Trophoblast cell (in vitro differentiated cells and primary cell): ENCODE measurements at regions not wholly inside any gene's neighbourhood (a gene's known extent, or its start where the extent isn't known, plus 50 kb on each side); places are given as distances from the start of the nearest gene placed in this dataset.

ENCODE experiments used
- DNase-seq, 2 donors: peaks; one replicate each; pipeline ENCODE4 v3.0.0-alpha.2; 2016
- H2AFZ ChIP-seq: 2 replicates; pipeline ENCODE4 v1.6.1; 2013; ENCODE audit warnings: low read length, moderate library complexity, mild to moderate bottlenecking; ENCODE audit not compliant: insufficient read depth, poor library complexity
- H2AK5ac ChIP-seq: 2 replicates; pipeline ENCODE4 v1.6.1; 2013; ENCODE audit warnings: mild to moderate bottlenecking, low read length
- H2BK120ac ChIP-seq: 2 replicates; pipeline ENCODE4 v1.6.1; 2013; ENCODE audit warnings: low read length, mild to moderate bottlenecking, moderate library complexity; ENCODE audit not compliant: insufficient read depth, poor library complexity
- H2BK12ac ChIP-seq: 2 replicates; pipeline ENCODE4 v1.6.1; 2013; ENCODE audit warnings: mild to moderate bottlenecking, low read length, moderate library complexity
- H2BK5ac ChIP-seq: 2 replicates; pipeline ENCODE4 v1.6.1; 2013; ENCODE audit warnings: low read length, low read depth, moderate library complexity, mild to moderate bottlenecking; ENCODE audit not compliant: poor library complexity
- H3K14ac ChIP-seq: 2 replicates; pipeline ENCODE4 v1.6.1; 2013; ENCODE audit warnings: mild to moderate bottlenecking, low read length
- H3K18ac ChIP-seq: 2 replicates; pipeline ENCODE4 v1.6.1; 2013; ENCODE audit warnings: mild to moderate bottlenecking, low read length
- H3K23ac ChIP-seq: 2 replicates; pipeline ENCODE4 v1.6.1; 2013; ENCODE audit warnings: low read length
- H3K27ac ChIP-seq: 2 replicates; pipeline ENCODE4 v1.5.1; 2013; ENCODE audit warnings: low read depth, mild to moderate bottlenecking, inconsistent platforms, low read length, moderate library complexity
- H3K27me3 ChIP-seq: 2 replicates; pipeline ENCODE4 v1.6.1; 2013; ENCODE audit warnings: inconsistent platforms, mild to moderate bottlenecking, low read length, moderate library complexity; ENCODE audit not compliant: insufficient read depth
- H3K36me3 ChIP-seq, 2 experiments: 1 replicate in 1 of 2; 2 replicates in 1 of 2; pipeline ENCODE4 v1.6.1; 2013; ENCODE audit warnings: low read length in 2 of 2, mild to moderate bottlenecking in 2 of 2, moderate library complexity in 1 of 2; ENCODE audit not compliant: insufficient read depth in 2 of 2, control insufficient read depth in 1 of 2
- H3K4ac ChIP-seq: 2 replicates; pipeline ENCODE4 v1.6.1; 2013; ENCODE audit warnings: low read depth, mild to moderate bottlenecking, low read length, moderate library complexity
- H3K4me1 ChIP-seq, 2 experiments: 1 replicate in 1 of 2; 2 replicates in 1 of 2; pipeline ENCODE4 v1.6.1; 2013; ENCODE audit warnings: low read length in 2 of 2, mild to moderate bottlenecking in 2 of 2, moderate library complexity in 1 of 2; ENCODE audit not compliant: insufficient read depth in 2 of 2, control insufficient read depth in 1 of 2
- H3K4me2 ChIP-seq: 2 replicates; pipeline ENCODE4 v1.6.1; 2013; ENCODE audit warnings: inconsistent platforms, mild to moderate bottlenecking, low read length, moderate library complexity
- H3K4me3 ChIP-seq: 2 replicates; pipeline ENCODE4 v1.5.1; 2013; ENCODE audit warnings: mild to moderate bottlenecking, low read depth, low read length, inconsistent platforms
- H3K79me1 ChIP-seq: one replicate; pipeline ENCODE4 v1.6.1; 2013; ENCODE audit warnings: low read length
- H3K79me2 ChIP-seq: 2 replicates; pipeline ENCODE4 v1.6.1; 2013; ENCODE audit warnings: low read length, mild to moderate bottlenecking; ENCODE audit not compliant: control insufficient read depth, insufficient read depth, poor library complexity
- H3K9ac ChIP-seq: 2 replicates; pipeline ENCODE4 v1.6.1; 2013; ENCODE audit warnings: mild to moderate bottlenecking, low read length
- H3K9me3 ChIP-seq: 2 replicates; pipeline ENCODE4 v1.6.1; 2013; ENCODE audit warnings: low read depth, mild to moderate bottlenecking, control low read depth, inconsistent platforms, low read length; ENCODE audit not compliant: insufficient read depth
- H4K12ac ChIP-seq: 2 replicates; pipeline ENCODE4 v1.6.1; 2013; ENCODE audit warnings: low read depth, mild to moderate bottlenecking, low read length, moderate library complexity
- H4K8ac ChIP-seq: 2 replicates; pipeline ENCODE4 v1.6.1; 2013; ENCODE audit warnings: low read depth, mild to moderate bottlenecking, low read length, moderate library complexity
- H4K91ac ChIP-seq: one replicate; pipeline ENCODE4 v1.6.1; 2013; ENCODE audit warnings: low read depth, mild to moderate bottlenecking, low read length, moderate library complexity
- WGBS: extraction: QIAGEN DNeasy Blood & Tissue Kit; methylation state at CpG from one replicate; pipeline ENCODE4 v1.1.7; 2013; ENCODE audit warnings: missing lambda C conversion rate; ENCODE audit not compliant: insufficient read length, insufficient coverage; ENCODE audit errors: extremely low coverage; 5-methylcytosine and 5-hydroxymethylcytosine counted together

DNA sequence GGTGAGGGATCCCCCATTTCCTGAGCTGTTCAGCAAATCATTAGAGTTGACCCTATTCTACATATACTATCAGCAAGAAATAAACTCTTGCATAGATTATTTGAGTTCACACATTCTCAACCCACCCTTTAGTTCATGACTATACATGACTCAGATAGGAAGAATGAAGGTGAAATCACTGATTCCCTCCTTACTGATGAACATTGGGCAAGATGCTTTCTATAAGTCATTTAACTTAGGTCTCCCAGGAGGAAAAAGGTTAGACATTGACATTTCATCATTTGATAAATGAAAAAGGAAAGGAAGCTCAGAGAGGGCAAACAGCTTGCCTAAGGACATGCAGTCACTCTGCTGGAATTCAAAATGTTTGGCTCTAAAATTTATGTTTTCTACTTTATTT is 408.0 kb downstream of the TMEM182 start:
- Histone ChIP-seq H3K14ac (no peak overlapping the region), H3K36me3 (peaks cover 0 to 2% of the 10 kb centered on the region in 2 experiments), H3K27ac (no peak overlapping the region), H3K18ac (no peak overlapping the region), H3K9ac (no peak overlapping the region), H3K79me1 (no peaks in the 10 kb centered on the region), H2BK5ac (no peak overlapping the region), H4K91ac (no peak overlapping the region), H4K8ac (no peak overlapping the region), H3K79me2 (no peaks in the 10 kb centered on the region), H2BK12ac (no peak overlapping the region), H2AFZ (no peak overlapping the region), H3K4me3 (no peak overlapping the region), H3K9me3 (peaks cover 1% of the 10 kb centered on the region), H2AK5ac (no peak overlapping the region), H3K4me1 (no peaks in the 10 kb centered on the region), H3K23ac (no peak overlapping the region), H3K27me3 (no peaks in the 10 kb centered on the region), H3K4ac (no peak overlapping the region), H4K12ac (no peak overlapping the region), H3K4me2 (no peak overlapping the region), H2BK120ac (no peak overlapping the region)
- DNase-seq, result no peak

DNA sequence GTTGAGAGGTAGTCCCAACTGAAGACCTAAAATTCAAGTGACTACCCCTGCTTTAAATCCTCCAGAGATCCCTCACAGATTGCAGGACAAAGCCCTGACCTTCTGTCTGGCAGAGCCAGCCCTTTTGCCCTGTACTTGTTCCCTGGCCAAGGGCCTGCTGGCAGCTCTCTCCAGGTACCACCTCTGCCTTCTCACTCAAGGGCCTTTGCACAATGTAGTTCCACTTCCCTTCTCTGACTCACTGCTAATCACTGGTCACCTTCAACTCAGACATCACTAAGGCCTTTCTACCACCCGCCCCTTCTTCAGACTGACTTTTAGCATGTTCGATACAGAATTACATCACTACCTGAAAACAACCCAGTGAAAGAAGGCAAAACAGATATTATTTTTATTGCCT is 411.0 kb downstream of the TMEM182 start:
- Histone ChIP-seq H4K12ac (no peak overlapping the region), H3K4me2 (no peak overlapping the region), H2AFZ (no peak overlapping the region), H3K27me3 (no peaks in the 10 kb centered on the region), H3K4ac (no peak overlapping the region), H3K4me3 (no peak overlapping the region), H2BK120ac (no peak overlapping the region), H3K23ac (no peak overlapping the region), H3K79me1 (no peaks in the 10 kb centered on the region), H3K4me1 (no peaks in the 10 kb centered on the region), H4K91ac (no peak overlapping the region), H3K14ac (no peak overlapping the region), H3K9ac (no peak overlapping the region), H4K8ac (no peak overlapping the region), H3K36me3 (peaks cover 0 to 2% of the 10 kb centered on the region in 2 experiments), H3K27ac (no peak overlapping the region), H2BK5ac (no peak overlapping the region), H3K79me2 (no peaks in the 10 kb centered on the region), H3K18ac (no peak overlapping the region), H2BK12ac (no peak overlapping the region), H2AK5ac (no peak overlapping the region), H3K9me3 (no peaks in the 10 kb centered on the region)
- DNase-seq, result no peak
- no CpG with 5 or more reads among the region's 2 CpGs for WGBS

DNA sequence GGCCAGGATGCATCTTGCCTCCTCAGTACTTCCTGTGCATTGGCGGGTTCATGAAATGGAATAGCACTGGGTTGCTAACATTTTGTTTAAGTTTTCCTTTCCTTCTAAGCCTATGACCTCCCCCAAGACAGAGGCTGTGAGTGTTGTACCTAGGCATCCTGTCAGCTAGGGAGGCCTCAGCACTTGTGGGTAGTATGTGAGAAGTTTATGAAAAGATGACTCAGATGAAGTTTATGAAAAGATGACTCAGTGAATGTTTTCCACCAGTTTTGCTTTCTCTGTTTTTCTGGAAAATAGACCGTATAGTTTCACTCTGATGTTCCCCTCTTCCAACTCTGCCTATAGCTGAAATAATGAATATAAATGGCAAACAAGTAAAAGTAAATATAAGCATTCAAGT is 412.9 kb downstream of the TMEM182 start:
- H3K4me2 ChIP-seq, result no peak overlapping the region
- no peaks in the 10 kb centered on the region for H3K27me3 ChIP-seq
- no peak overlapping the region for H2BK120ac ChIP-seq
- H2AK5ac ChIP-seq, result no peak overlapping the region
- H2AFZ ChIP-seq, result no peak overlapping the region
- no peak overlapping the region for H3K14ac ChIP-seq
- no peak for DNase-seq
- H2BK12ac ChIP-seq, result no peak overlapping the region
- no peaks in the 10 kb centered on the region for H3K79me2 ChIP-seq
- WGBS, result no CpG with 5 or more reads among the region's 2 CpGs
- no peaks in the 10 kb centered on the region for H3K9me3 ChIP-seq
- H3K4me1 ChIP-seq, result no peaks in the 10 kb centered on the region
- H3K27ac ChIP-seq, result no peak overlapping the region
- no peak overlapping the region for H4K91ac ChIP-seq
- no peak overlapping the region for H4K12ac ChIP-seq
- no peaks in the 10 kb centered on the region for H3K79me1 ChIP-seq
- H3K4ac ChIP-seq, result no peak overlapping the region
- H4K8ac ChIP-seq, result no peak overlapping the region
- no peak overlapping the region for H2BK5ac ChIP-seq
- no peak overlapping the region for H3K4me3 ChIP-seq
- no peaks in the 10 kb centered on the region for H3K36me3 ChIP-seq
- no peak overlapping the region for H3K9ac ChIP-seq
- no peak overlapping the region for H3K18ac ChIP-seq
- no peak overlapping the region for H3K23ac ChIP-seq

DNA sequence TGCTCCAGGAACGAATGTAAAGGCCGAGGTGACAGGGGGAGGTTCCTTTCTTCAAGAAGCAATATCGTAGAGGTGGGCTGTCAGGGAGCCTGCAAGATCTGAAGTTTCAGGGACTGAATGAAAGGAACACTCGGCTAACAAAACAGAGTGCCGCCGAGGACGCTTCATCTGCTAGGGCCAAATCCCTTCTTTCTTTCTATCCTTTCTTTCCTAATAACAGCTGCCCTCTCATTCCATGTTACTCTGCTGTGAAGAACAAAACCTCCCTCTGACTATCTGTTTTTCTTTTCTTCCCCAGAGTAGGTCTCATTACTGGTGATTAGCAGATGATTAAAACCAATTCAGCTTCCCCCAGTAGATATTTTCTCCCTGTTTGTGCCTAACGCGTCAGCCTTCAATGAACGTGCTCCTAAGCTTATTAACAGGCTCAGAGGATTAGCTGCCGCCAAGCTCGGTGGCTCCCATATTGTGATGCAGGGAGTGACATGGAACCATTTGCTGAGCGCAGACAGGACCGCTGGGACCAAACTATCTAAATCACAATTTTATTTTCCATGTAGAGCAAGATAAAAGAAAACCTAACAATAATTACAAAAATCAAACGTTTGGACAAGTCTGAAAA is 414.6 kb downstream of the TMEM182 start:
- no peaks in the 10 kb centered on the region for H3K79me1 ChIP-seq
- H4K12ac ChIP-seq, result no peak overlapping the region
- no peak overlapping the region for H2BK5ac ChIP-seq
- no peak overlapping the region for H3K4me3 ChIP-seq
- DNase-seq, result no peak
- H3K4me2 ChIP-seq, result no peak overlapping the region
- no peak overlapping the region for H2BK12ac ChIP-seq
- H2AK5ac ChIP-seq, result no peak overlapping the region
- H3K4ac ChIP-seq, result no peak overlapping the region
- H3K27me3 ChIP-seq, result no peaks in the 10 kb centered on the region
- no peaks in the 10 kb centered on the region for H3K79me2 ChIP-seq
- no peak overlapping the region for H3K14ac ChIP-seq
- no peak overlapping the region for H3K18ac ChIP-seq
- H3K23ac ChIP-seq, result no peak overlapping the region
- no peak overlapping the region for H3K27ac ChIP-seq
- H3K9ac ChIP-seq, result no peak overlapping the region
- H3K36me3 ChIP-seq, result no peaks in the 10 kb centered on the region
- no peak overlapping the region for H4K91ac ChIP-seq
- no peak overlapping the region for H2BK120ac ChIP-seq
- no peak overlapping the region for H4K8ac ChIP-seq
- H3K4me1 ChIP-seq, result no peaks in the 10 kb centered on the region
- no peaks in the 10 kb centered on the region for H3K9me3 ChIP-seq
- H2AFZ ChIP-seq, result no peak overlapping the region
- no CpG with 5 or more reads among the region's 15 CpGs for WGBS
